GM23248 (cell line): ENCODE measurements at regions not wholly inside any gene's neighbourhood (a gene's known extent, or its start where the extent isn't known, plus 50 kb on each side); places are given as distances from the start of the nearest gene placed in this dataset.

Source experiments
- EZH2 ChIP-seq: fragments of 200-600 bp; sonication (generic); IDR thresholded peaks from 2 replicates; pipeline ENCODE4 v1.6.1; 2018; ENCODE audit warnings: antibody characterized with exemption, mild to moderate bottlenecking; ENCODE audit not compliant: insufficient read depth, poor library complexity, severe bottlenecking
- EZH2phosphoT487 ChIP-seq: fragments of 200-600 bp; sonication (generic); IDR thresholded peaks from 2 replicates; pipeline ENCODE4 v1.6.1; 2018; ENCODE audit warnings: antibody characterized with exemption, moderate library complexity, mild to moderate bottlenecking, low read depth; ENCODE audit not compliant: insufficient read depth

DNA sequence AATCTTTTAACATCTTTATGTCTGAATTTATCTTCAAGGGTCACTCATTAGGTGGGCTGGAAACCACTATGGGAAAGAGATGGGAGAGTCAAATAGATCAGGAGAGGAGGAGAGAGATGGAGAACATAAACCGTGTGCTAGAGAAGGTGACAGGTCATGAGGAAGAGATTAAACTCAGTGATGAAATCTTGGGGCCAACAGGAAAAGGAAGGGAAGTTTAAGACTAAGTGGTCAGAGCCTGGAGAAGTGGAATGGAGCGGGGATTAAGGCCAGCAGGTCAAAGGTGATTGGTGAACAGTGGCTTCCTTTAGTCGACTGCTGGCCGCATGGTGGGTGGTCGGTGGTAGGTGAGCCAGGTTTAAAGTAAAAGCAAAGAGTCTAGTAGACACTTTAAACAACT is 169.3 kb upstream of the IVNS1ABP start:
- TF ChIP-seq EZH2 (no peak), EZH2phosphoT487 (no peak)
